Suprapubic skin (tissue), 4 donors: ENCODE measurements at regions not wholly inside any gene's neighbourhood (a gene's known extent, or its start where the extent isn't known, plus 50 kb on each side); places are given as distances from the start of the nearest gene placed in this dataset.

Experiments
- EP300 ChIP-seq: sonication (generic); formaldehyde crosslinking; IDR thresholded peaks from one replicate; pipeline ENCODE4 v1.6.1; 2017; ENCODE audit warnings: antibody characterized with exemption
- POLR2A ChIP-seq, 2 donors: fragments of 450-650 bp; IDR thresholded peaks; one replicate each; pipeline ENCODE4 v1.6.1; 2017; ENCODE audit warnings: antibody characterized with exemption in 2 of 2, mild to moderate bottlenecking in 2 of 2, moderate library complexity in 2 of 2
- POLR2AphosphoS5 ChIP-seq, 3 donors: sonication (generic); formaldehyde crosslinking; IDR thresholded peaks; one replicate each; pipeline ENCODE4 v1.6.1; 2017; ENCODE audit warnings: antibody characterized with exemption in 3 of 3
- TF ChIP-seq, protein P1 (sequence below), 2 donors: fragments of 200-600 bp in 1 of 2; fragments of 450-650 bp in 1 of 2; sonication (generic) in 1 of 2; IDR thresholded peaks; one replicate each; pipeline ENCODE4 v1.5.1; 2016 to 2019; ENCODE audit warnings: antibody characterized with exemption in 2 of 2, mild to moderate bottlenecking in 1 of 2, moderate library complexity in 1 of 2

DNA sequence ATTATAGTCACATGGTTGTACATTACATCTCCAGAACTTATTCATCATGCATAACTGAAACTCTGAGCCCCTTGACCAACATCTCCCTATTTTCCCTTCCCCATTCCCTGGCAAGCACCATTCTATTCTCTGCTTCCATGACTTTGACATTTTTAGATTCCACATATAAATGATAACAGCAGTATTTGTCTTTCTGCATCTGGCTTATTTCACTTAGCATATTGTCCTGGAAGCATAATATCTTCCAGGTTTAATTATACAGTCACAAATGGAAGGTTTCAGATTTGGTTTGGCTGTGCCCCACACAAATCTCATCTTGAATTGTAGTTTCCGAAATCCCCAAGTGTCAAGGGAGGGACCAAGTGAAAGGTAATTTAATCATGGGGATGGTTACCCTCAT is 626.9 kb upstream of the PKDCC start:
- TF ChIP-seq, protein P1, sequence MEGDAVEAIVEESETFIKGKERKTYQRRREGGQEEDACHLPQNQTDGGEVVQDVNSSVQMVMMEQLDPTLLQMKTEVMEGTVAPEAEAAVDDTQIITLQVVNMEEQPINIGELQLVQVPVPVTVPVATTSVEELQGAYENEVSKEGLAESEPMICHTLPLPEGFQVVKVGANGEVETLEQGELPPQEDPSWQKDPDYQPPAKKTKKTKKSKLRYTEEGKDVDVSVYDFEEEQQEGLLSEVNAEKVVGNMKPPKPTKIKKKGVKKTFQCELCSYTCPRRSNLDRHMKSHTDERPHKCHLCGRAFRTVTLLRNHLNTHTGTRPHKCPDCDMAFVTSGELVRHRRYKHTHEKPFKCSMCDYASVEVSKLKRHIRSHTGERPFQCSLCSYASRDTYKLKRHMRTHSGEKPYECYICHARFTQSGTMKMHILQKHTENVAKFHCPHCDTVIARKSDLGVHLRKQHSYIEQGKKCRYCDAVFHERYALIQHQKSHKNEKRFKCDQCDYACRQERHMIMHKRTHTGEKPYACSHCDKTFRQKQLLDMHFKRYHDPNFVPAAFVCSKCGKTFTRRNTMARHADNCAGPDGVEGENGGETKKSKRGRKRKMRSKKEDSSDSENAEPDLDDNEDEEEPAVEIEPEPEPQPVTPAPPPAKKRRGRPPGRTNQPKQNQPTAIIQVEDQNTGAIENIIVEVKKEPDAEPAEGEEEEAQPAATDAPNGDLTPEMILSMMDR (IDR thresholded peaks at IDR 0.05), result no peak
- TF ChIP-seq EP300, result no peak
- TF ChIP-seq POLR2A (IDR thresholded peaks at IDR 0.05), result no peak
- TF ChIP-seq POLR2AphosphoS5 (IDR thresholded peaks at IDR 0.05), result no peak
